HL-60 (cell line): ENCODE measurements at regions not wholly inside any gene's neighbourhood (a gene's known extent, or its start where the extent isn't known, plus 50 kb on each side); places are given as distances from the start of the nearest gene placed in this dataset.

Experiments used
- POLR2AphosphoS5 ChIP-seq: IDR thresholded peaks from 2 replicates; pipeline ENCODE4 v1.6.1; 2012; ENCODE audit warnings: low read depth
- TF ChIP-seq, protein P1 (sequence below): IDR thresholded peaks from one replicate; pipeline ENCODE4 v1.5.1; 2011; ENCODE audit warnings: low read length, control low read depth, inconsistent platforms; ENCODE audit not compliant: insufficient read depth
- TF ChIP-seq, protein P2 (sequence below): IDR thresholded peaks from 2 replicates; pipeline ENCODE4 v1.6.1; 2012; ENCODE audit warnings: low read depth; ENCODE audit not compliant: insufficient replicate concordance

DNA sequence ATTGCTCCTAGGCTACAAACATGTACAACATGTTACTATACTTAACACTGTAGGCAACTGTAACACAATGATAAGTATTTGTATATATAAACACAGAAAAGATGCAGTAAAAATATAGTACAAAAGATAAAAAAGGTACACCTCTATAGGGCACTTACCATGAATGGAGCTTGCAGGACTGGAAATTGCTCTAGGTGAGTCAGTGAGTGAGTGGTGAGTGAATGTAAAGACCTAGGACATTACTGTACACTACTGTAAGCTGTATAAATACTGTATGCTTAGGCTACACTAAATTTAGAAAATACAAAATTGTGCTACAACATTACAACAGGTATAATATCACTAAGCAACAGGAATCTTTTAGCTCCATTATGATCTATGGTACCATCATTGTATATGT is 312.0 kb upstream of the PREP start:
- TF ChIP-seq, protein P1, sequence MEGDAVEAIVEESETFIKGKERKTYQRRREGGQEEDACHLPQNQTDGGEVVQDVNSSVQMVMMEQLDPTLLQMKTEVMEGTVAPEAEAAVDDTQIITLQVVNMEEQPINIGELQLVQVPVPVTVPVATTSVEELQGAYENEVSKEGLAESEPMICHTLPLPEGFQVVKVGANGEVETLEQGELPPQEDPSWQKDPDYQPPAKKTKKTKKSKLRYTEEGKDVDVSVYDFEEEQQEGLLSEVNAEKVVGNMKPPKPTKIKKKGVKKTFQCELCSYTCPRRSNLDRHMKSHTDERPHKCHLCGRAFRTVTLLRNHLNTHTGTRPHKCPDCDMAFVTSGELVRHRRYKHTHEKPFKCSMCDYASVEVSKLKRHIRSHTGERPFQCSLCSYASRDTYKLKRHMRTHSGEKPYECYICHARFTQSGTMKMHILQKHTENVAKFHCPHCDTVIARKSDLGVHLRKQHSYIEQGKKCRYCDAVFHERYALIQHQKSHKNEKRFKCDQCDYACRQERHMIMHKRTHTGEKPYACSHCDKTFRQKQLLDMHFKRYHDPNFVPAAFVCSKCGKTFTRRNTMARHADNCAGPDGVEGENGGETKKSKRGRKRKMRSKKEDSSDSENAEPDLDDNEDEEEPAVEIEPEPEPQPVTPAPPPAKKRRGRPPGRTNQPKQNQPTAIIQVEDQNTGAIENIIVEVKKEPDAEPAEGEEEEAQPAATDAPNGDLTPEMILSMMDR: no peak
- no peak for TF ChIP-seq POLR2AphosphoS5
- TF ChIP-seq, protein P2, sequence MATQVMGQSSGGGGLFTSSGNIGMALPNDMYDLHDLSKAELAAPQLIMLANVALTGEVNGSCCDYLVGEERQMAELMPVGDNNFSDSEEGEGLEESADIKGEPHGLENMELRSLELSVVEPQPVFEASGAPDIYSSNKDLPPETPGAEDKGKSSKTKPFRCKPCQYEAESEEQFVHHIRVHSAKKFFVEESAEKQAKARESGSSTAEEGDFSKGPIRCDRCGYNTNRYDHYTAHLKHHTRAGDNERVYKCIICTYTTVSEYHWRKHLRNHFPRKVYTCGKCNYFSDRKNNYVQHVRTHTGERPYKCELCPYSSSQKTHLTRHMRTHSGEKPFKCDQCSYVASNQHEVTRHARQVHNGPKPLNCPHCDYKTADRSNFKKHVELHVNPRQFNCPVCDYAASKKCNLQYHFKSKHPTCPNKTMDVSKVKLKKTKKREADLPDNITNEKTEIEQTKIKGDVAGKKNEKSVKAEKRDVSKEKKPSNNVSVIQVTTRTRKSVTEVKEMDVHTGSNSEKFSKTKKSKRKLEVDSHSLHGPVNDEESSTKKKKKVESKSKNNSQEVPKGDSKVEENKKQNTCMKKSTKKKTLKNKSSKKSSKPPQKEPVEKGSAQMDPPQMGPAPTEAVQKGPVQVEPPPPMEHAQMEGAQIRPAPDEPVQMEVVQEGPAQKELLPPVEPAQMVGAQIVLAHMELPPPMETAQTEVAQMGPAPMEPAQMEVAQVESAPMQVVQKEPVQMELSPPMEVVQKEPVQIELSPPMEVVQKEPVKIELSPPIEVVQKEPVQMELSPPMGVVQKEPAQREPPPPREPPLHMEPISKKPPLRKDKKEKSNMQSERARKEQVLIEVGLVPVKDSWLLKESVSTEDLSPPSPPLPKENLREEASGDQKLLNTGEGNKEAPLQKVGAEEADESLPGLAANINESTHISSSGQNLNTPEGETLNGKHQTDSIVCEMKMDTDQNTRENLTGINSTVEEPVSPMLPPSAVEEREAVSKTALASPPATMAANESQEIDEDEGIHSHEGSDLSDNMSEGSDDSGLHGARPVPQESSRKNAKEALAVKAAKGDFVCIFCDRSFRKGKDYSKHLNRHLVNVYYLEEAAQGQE: no peak
